GM19324 (cell line): ENCODE measurements at regions not wholly inside any gene's neighbourhood (a gene's known extent, or its start where the extent isn't known, plus 50 kb on each side); places are given as distances from the start of the nearest gene placed in this dataset.
"Not testable (repeated sequence)": the region's sequence is repeated elsewhere in the genome, so short reads cannot be mapped to it uniquely, and the experiment has no call there.

Experiments used
- ATAC-seq: cut with Tn5 transposase; IDR thresholded peaks from one replicate; pipeline ENCODE4 v1.9.1; 2021; ENCODE audit warnings: mild to moderate bottlenecking, moderate library complexity; ENCODE audit not compliant: unreplicated experiment, low FRiP score

GRCh38 chr9:82424599-82425120, 436.1 kb downstream of the SPATA31D1 start:
- ATAC-seq: no peak

- ATAC-seq: no peak
These were observed 442.5 kb downstream of the SPATA31D1 start for GRCh38 chr9:82431121-82431520.

DNA sequence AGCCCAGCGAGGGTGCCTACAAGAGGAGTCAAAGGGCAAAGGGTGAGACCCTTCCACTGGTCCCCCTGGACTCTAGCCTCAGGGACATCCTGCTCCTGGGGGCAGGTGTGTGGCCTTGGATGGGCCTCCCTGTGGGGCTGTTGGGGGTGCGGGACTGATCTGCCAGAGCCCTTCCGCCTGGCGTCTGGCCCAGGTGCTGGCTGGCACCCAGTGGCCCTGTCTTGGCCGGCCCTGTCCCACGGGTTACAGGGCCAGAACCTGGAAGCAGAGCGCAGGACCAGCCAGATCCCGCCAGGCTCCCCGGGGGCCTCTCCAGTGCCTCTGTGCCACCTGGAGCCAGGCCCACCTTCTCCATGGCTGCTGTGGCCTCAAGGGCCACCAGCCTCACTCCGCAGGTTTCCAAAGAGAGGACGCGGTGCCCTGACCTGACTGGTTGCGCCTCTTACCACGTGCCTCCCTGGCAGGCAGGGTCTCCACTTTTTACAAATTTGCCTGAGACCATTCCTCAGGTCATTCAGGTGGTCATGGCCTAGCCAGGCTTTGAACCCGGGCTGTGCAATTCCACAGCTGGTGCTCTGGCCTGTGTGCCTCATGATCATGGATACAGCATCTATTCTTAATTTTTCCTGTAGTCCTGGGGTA, 444.8 kb downstream of the SPATA31D1 start:
- ATAC-seq: not testable (repeated sequence)

DNA sequence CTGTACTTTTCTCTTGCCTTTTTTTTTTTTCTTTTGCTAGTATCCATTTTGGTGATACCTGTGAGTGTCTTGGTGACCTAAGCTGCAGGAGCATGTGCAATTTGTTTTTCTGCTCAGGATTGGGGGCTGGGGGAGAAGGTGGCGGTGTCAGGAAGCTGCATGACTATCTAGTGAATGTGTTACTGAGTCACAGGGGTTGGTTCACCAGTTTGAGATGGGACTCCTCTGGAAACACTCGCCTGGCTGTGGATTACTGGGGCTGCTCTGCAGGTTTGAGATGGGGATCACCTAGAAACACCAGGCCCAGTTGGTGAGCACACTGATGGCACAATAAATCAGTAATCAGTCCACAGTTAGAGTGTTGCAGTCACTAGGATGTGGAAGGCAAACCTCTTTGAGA, 447.9 kb downstream of the SPATA31D1 start:
- no peak for ATAC-seq

DNA sequence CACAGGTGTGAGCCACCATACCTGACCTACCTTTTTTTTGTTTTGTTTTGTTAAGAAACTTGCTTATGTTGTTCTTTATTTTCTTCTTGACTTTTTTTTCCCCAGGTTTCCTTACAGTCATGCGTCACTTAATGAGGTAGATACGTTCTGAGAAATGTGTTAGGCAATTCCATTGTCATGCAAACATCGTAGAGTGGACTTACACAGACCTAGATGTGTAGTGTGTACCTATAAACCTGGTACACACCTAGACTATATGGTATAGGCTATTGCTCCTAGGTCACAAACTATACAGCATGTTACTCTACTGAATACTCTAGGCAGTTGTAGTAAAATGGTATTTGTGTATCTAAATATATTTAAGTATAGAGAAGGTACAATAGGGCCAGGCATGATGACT, 448.6 kb downstream of the SPATA31D1 start:
- ATAC-seq: not testable (repeated sequence)

GRCh38 chr9:82438581-82438980, 450.0 kb downstream of the SPATA31D1 start:
- ATAC-seq: no peak

DNA sequence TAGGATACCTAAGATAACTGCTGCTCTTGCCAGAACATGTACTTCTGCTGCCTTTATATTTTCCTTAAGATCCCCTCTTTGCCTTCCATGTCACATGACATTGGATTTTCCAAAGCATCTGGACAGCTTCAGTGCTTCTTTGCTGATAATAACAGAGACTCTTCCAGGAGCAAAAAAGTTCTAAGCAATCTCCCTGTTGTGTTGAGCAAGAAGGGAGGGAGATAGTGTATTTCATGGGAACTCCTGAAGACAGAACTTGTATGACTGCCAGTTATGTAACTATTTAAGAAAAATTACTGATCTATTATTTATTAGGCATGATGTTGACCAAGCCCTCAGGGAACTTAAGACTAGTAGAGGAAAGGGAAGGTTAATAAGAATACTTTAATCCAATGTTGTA, 454.7 kb downstream of the SPATA31D1 start:
- ATAC-seq: no peak

GRCh38 chr9:82445556-82445955, 457.0 kb downstream of the SPATA31D1 start:
- no peak for ATAC-seq

DNA sequence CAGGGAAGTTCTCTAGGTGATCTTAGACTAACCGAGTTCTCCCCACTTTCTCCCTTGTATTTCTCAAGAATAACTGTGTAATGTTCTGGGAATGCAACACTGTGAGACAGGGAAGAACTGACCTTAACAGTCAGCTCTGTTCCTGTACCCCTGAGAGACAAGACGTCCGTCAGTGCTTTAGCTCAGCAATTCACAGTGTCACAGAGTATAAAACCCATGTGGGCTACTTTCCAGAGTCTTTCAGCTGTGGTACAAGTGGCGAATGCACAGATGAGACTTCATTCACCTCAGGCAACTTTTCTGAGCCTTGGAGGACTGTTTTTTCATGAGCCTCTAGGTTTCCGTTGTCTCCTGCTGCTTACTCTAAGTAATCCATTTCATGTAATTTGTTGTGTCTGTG, 458.8 kb downstream of the SPATA31D1 start:
- no peak for ATAC-seq

DNA sequence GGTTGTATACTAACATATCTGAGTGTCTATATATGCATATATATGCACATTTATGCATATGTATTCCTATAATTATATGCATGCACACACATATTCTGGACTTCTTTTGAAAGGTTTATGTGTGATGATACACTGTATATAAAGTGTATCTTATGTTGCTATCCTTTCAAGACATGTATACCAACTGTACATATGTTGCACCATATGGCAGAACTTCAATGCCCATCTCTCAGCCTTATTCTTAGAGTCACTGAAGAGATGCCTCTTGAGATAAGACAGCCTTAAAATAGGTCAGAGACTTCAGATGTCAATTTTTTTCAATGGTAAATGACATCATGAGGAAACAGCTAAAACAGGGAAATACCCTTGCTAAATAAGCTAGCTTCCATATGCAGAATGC, 461.4 kb downstream of the SPATA31D1 start:
- no peak for ATAC-seq

DNA sequence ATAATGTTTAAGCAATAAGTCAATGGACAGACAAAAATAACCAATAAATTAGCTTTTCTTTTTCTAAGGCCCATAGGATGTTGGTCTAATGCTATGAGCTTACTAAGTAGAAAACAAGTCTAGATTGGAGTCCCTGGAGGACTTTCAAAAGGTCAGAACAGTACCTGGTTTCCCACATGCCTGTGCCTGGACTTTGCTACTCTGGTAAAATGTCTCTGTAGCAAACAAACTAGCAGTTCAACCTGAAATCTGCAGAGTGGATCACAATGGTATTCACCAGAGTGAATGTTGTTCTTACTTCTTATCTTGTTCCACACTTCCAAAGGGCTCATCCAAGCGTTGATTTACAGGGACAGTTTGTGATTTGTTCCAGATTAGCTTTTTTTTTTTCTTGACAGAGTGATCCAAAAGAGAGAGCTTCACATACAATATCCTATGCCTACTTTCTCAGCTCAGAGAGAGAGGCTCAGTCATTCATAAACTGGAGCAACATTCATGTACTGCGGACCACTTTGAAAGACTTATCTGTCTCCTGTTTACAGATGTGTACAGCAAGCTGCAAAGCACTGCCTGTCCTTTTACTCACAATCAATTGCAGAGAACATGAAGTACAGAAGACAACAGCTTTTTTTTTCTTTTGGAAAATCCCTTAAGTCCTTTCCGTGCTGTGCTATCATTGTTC, 466.1 kb downstream of the SPATA31D1 start:
- ATAC-seq: no peak

- ATAC-seq: no peak
These were observed 468.1 kb downstream of the SPATA31D1 start for GRCh38 chr9:82456642-82457041.

DNA sequence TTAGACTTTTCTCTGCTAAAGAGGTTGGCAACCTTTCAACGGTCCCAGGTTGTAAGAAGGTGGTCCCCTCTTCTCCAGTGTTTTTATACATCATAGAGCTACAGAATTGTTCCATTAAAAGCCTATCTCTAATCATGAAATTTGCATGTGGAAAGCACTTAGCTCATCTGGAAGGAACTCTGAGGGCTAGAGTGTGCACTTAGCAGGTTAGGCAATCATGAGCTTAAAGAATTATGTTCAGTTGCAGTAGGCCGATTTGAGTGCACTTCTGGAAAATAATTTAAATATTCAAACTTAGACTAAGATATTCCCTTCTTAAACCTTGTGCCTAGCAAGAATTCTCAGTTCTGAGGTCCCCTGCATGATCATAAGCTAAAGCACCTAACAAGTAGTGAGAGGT, 468.7 kb downstream of the SPATA31D1 start:
- ATAC-seq: no peak

- ATAC-seq: no peak
These were observed 469.3 kb downstream of the SPATA31D1 start for GRCh38 chr9:82457891-82458290.

DNA sequence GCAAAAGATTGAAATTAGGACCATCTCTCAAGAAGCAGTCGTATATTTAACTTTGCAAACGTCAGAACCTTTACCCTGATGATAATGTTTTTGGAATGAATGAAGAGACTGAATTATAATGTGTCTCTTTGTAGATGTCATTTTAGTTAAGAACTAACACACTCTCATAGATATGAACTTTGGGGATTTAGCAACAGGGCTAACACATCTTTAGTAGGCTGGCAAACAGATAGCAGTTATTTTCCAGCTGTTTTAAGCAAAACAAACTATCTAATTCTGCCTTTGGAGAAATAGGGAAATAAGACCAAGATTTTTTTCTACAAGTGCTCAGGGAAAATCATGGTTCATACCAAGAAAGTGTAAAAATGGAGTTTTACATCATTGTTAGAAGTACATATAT, 469.7 kb downstream of the SPATA31D1 start:
- no peak for ATAC-seq

DNA sequence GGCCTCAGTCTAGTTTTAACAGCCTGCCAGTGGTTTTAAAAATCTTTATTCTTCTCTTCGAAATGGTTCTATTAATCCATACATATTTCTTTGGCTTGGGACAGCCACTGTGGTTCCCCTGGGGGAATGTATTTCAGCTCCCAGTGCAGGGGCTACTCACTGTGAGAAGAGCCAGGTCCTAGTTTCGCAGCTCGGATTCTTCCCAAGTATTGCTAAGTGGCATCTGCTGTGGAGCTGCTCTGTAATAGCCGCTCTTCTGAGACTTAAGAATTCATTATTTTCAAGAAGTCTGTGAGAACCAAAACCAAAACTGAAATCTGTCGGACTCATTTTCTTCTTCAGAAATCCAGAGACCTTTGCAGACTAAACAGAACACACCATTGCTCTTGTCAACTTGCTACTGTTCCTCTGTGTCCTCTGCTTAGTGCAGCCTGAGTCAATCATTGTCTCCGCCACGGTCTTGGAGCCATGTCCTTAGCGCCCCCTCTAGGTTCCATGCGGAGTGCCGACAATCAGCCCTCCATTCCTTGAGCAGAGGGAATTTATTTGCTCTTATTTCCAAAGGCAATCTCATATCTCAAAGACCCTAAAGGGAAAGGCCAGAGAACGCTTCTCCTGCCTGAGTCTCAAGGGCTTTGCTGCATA, 478.2 kb downstream of the SPATA31D1 start:
- peak; percentile 79 for ATAC-seq

GRCh38 chr9:82467436-82467835, 478.9 kb downstream of the SPATA31D1 start:
- no peak for ATAC-seq

DNA sequence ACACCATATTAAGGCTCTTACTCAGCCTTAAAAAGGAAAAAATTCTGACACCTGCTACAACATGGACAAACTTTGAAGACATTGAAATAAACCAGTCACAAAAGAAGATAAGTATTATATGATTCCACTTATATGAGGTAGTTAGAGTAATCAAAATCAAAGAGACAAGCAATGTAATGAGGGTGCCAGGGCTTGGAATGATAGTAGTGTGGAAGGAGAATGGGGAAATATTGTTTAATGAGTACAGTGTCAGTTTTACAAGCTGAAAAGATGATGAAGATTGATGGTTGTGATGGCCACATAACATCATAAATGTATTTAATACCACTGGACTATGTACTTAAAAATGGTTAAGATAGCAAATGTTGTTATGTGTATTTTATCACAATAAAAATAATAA, 485.7 kb downstream of the SPATA31D1 start:
- no peak for ATAC-seq

- ATAC-seq: no peak
These were observed 487.2 kb downstream of the SPATA31D1 start for GRCh38 chr9:82475584-82476301.

DNA sequence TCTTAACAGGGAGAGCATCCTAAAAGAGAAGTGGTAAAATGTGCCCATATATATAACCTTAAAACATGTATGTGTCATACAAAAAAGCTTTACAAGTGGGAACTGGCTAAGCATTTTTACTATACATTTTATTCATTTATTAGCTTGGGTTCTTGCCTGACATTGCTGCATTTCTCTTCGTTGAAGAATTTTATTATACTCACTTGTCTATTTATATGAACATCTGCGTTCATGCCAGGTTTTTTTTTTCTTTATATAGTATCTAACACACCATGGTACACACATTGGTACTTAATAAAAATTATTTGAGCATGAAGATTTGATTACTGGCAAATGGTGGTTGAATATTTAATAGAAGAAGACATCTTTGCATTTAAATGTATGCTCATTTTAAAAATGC, 492.3 kb downstream of the SPATA31D1 start:
- ATAC-seq: no peak

DNA sequence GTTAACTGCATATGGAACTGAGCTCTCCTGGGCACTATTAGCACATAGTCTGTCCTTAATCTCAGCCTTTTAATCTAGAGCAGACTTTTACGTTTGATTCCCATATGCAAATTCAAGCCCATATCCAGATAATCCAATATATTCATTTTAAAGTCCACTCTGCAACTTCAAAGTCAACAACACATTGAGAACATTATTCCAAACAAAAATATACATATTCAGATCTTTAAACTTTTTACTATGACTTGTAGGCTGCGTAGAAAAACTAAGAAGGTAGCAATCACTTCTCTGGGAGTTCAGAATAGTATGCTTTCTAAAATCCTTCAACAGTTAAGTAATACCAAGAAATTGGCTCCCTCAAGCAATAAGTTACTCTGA, 499.4 kb downstream of the SPATA31D1 start:
- ATAC-seq: no peak
